GM12892 (cell line): ENCODE measurements at regions not wholly inside any gene's neighbourhood (a gene's known extent, or its start where the extent isn't known, plus 50 kb on each side); places are given as distances from the start of the nearest gene placed in this dataset.

Experiments
- DNase-seq: peaks from one replicate; pipeline ENCODE4 v3.0.0; 2011; ENCODE audit not compliant: insufficient read length
- FAIRE-seq: peaks from 2 replicates; lab custom pipeline; 2011; peaks lifted over from hg19 to GRCh38; lab: Jason Lieb, UNC
- POLR2A ChIP-seq: IDR thresholded peaks from 2 replicates; pipeline ENCODE4 v1.6.1; 2011; ENCODE audit warnings: low read depth, low read length, control low read depth
- POLR2AphosphoS5 ChIP-seq: IDR thresholded peaks from 2 replicates; pipeline ENCODE4 v1.6.1; 2011; ENCODE audit warnings: low read depth, low read length, control low read depth
- TAF1 ChIP-seq: IDR thresholded peaks from 2 replicates; pipeline ENCODE4 v1.6.1; 2011; ENCODE audit warnings: low read depth, mild to moderate bottlenecking, control low read depth, low read length, borderline replicate concordance

DNA sequence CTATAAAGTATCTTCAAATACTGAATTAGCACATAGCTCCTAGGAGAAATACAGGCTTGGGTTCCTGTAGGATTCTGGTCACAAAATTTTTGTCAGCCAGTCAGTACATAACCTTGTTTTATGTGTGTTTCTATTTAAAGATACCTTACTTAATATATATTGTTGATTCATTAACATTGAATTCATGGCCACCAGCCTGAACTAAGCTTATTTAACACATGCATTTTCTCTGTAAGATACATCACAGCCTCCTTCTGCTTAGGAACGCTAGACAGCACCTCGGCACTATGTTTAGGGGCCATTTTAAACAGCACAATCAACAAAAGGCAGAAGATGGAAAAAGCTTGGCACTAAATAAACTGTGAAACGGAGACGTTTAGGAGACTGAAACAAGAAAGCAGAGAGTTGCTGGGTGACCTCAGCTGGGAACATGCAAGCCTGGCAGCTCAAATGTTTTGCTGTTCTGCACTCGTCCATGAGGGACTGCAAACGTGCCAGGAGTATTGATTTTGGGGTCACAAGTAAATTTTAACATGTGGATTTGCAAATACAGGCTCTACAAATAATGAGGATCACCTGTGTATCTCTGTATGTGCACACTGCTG, 432.2 kb upstream of the TPM1 start:
- DNase-seq (no peak), FAIRE-seq (no peak)
- TF ChIP-seq POLR2A (no peak), POLR2AphosphoS5 (no peak), TAF1 (no peak)

DNA sequence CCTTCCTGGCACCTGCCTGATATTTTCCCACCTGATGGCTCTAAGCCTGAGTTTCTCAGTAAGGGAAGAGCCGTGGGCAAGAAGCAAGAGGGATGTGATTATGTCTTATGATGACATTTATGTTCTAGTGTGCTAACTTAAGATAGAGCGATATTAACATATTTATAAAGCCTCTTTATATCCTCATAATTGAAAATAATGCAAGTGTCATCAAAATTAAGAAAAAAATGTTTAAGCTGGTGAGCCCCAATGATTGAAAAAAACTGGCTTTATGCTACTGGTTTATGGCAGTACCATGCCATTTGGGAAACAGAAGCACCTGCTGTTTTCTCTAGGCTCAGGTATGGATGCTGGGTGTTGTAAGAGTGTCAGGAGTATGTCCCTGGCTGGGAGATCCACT, 431.5 kb upstream of the TPM1 start:
- DNase-seq (no peak), FAIRE-seq (no peak)
- no peak for TF ChIP-seq POLR2A
- no peak for TF ChIP-seq POLR2AphosphoS5
- no peak for TF ChIP-seq TAF1

DNA sequence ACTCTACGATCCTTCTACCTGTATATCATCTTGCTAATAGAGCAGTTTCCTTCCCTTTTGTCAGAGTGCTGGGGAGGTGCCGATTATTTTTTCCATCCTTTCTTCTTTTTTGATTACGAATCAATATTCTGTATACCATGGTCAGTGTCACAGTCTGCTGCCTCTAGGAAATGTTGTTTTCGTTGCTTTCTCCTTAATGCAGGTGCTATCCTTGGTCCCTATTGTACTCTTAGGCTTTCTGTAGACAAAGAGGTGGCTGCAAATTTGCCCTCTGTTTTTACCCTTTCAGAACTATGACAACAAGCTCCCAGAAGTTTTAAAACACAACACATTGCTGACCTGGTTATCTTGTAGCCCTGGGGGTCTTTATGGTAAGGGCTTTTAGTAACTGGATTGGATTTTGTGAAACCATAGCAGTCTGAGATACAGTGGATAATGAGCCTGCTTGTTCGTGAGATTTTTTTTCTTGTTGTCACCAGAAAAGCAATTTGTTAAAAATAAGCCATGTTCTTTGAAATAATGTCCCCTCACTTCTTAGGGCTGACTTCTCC, 430.3 kb upstream of the TPM1 start:
- DNase-seq = no peak
- FAIRE-seq = no peak
- TF ChIP-seq POLR2A (no peak), TAF1 (no peak), POLR2AphosphoS5 (no peak)

DNA sequence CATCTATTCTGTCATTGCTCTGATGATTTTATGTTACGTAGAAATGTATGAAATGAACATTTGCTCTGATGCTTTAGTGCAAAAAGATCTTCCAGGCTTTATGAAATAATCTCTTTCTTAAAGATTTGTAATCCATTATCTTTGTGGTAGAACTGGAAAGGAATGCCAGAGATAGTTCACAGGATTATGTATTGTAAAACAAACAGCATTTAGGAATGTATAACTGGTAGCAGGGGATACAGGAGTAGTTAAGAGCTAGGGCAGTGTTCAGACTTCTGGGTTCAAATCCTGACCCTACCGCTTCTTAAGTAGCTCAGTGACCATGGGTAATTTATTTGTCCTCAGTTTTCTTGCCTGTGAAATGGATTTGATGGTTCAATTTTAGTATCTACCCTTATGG, 429.8 kb upstream of the TPM1 start:
- FAIRE-seq (no peak), DNase-seq (no peak)
- TF ChIP-seq TAF1 (no peak), POLR2A (no peak), POLR2AphosphoS5 (no peak)

DNA sequence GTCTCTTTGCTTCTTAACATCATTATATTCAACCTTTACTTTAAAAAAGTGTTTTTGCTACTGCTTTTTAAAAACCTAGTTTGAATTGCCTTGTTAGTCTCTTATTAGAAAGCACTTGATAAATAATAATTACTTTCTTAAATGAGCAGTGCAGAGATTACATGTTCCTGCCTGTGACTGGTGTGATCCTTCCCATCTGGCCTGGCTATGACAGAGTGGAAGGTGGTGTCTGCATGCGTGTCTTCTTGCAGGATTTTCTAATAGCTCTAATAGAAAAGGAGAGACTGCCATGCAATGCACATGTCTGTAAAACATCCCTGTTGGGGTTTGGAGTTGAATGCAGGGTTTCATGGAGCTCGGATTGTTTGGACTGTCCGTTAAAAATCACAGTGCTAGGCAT, 425.8 kb upstream of the TPM1 start:
- TF ChIP-seq TAF1 (no peak), POLR2A (no peak), POLR2AphosphoS5 (no peak)

DNA sequence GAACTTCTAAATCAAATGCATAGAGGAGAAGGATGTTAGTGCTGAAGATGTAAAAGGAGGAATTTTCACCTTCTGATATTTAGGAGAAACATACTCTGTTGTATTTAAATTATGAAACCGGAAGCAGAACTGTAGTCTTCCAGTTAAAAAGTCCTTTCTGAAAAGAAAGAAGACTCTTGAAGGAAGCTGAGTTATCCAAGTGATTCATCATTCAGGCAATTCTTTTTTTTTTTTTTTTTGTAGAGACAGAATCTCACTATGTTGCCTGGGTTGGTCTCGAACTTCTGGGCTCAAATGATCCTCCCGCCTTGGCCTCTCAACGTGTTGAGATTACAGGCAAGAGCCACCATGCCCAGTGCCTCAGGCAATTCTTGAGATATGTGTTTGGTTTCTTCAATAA, 424.8 kb upstream of the TPM1 start:
- no peak for TF ChIP-seq TAF1
- no peak for TF ChIP-seq POLR2AphosphoS5
- TF ChIP-seq POLR2A = no peak
- no peak for DNase-seq
- no peak for FAIRE-seq

More for the DNA sequence above, 425.8 kb upstream of the TPM1 start:
- FAIRE-seq (no peak), DNase-seq (no peak)

DNA sequence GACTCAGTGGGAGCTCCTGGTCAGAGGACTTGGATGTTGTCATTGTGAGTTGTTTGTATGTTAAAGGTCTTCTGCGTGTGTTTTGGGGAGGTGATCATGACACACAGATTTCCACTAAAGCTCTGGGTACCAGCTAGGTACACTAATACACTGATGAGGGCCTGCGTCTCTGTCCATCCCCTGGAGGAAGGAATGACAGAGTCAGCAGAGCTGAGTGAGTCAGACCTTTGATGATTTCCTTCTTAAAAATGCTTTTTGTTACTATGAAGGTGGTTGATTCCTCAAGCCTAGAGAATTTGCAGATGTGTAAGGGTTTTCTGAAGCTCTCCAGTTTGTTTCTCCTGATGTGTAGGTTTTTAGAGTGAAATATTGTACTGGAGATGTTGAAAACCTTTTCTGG, 424.1 kb upstream of the TPM1 start:
- DNase-seq = no peak
- TF ChIP-seq POLR2AphosphoS5 (no peak), TAF1 (no peak), POLR2A (no peak)
- FAIRE-seq = no peak

DNA sequence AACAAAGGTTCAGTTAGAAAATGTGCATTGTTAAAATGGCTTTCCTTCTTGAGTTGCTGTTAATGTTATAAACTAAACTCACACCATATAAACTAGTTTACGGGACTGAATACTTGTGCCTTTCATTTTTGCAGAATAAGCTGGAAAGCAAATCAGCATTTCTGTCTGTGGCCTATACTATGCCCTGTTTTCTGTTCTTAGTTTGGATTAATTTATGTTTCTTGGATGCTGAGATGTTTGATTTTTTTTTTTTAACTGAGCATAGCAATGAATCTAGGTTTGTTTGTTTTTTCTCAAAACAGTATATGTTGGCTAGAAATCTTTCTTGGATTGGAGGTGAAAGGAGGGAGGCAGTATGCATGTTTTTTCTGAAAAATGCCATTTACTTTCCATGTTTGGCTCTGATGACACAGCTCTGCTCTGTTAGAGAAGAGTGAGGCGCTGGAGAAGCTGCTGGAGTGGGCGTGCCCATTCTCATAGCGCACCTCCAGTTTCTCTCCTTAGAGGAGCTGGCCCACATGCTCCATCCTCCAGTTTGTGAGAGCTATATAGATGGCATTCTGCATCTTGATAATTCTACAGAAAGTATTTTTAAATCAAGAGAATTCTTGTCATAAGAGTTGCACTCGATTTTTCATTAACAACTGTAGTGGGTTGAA, 423.6 kb upstream of the TPM1 start:
- FAIRE-seq = no peak
- TF ChIP-seq POLR2AphosphoS5 = no peak
- no peak for TF ChIP-seq POLR2A
- TF ChIP-seq TAF1 = no peak
- no peak for DNase-seq

DNA sequence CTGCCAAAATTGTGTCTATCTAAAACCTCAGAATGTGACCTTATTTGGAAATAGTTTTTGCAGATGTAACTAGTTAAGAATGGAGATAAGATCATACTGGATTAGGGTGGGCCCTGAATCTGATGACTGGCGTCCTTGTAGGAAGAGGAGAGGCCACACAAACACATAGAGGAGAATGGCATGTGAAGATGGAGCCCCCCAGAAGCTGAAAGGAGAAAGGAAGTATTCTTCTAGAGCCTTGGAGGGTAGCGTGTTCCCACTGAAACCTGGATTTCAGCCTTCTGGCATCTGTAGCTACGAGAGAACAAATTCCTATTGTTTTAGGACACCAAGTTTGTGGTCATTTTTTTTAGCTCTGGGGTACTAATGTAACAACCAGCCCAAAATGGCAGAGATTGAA, 423.0 kb upstream of the TPM1 start:
- TF ChIP-seq TAF1 (no peak), POLR2A (no peak), POLR2AphosphoS5 (no peak)
- FAIRE-seq (no peak), DNase-seq (no peak)

DNA sequence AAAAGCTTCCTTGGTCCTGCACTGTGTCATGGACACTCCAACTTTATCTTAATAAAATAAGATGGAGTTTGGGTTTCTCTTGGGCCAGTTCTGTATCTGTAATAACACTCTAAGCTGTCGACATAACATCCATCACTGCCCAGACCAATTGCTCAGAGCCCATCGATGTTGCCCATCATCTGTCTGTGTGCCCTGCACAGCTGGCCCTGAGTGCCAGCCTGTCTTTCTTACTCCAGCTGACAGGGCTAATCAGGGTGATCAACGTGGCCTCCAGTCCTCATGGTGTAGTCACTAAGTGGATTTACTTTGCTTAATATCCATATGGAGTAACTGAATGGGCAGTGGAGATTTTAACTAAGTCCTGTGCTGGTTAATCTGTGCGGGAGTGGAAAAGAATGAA, 419.8 kb upstream of the TPM1 start:
- no peak for DNase-seq
- FAIRE-seq = no peak

DNA sequence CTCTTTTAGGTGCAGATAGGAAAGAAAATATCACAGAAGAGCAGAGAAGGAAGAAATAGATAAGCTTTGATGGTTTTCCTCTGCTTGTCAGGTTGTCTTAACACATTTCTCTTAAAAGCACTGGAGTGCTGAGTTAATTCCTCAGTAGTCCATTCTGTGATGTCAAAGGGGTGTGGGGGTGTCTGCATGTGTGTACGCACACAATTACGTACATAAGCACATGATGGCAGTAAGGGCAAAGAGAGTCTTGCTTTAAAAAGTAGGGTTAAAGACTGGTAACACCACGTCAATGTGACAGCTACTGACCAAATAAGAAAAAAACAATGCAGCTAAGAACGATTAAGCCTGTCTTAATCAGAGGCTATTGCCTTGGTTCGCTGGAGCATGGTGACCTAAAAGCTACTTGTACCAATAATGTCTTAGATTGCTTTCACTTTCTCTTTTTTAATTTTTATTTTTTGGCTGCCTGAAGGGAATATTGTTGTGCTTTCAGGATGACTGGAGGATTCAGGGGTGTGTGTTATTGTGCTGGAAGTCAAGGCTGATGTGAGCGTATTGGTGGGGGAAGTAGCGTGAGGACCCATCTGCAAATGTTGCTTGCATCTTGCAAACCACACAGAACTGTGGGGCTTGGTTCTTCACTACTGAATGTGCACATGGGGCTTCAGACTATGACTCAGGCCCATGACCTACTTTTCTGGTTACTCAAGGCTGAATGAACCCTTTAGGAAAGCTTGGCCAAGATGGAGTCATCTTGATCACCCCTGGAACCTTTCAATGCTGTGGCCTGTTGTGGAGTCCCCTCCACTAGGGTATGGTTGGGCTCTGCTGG, 417.8 kb upstream of the TPM1 start:
- FAIRE-seq (no peak), DNase-seq (no peak)
- TF ChIP-seq POLR2A (no peak), POLR2AphosphoS5 (no peak), TAF1 (no peak)

More for the DNA sequence above, 419.8 kb upstream of the TPM1 start:
- TF ChIP-seq TAF1 (no peak), POLR2A (no peak), POLR2AphosphoS5 (no peak)

DNA sequence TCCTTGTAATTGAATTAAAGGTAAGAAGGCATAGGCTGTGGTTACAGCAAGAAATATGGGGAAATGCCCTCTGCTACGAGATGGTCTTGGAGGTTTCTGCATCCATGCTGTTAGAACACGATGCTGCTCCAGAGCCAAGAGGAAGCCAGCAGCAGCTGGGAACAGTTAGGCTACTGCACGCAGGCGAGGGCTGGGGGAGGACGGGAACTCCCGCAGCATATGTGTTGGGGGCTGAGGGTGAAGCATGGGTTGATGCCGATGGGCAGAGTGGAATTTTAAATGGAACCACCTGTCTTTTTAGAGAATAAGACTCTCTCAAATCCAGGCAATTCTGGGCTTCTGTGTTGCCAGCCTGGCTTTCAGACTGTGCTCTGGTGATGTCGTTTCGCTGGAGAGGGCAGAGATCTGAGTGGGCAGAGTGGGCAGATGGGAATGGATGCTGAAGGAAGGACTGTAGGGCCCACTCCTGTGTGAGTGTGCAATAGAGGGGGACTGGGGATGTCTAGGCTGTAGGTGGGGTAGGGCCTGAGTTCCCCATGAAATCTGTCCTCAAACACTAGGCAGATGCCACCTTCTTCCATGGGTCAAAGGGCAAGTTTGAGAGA, 417.0 kb upstream of the TPM1 start:
- no peak for FAIRE-seq
- no peak for DNase-seq
- no peak for TF ChIP-seq POLR2AphosphoS5
- no peak for TF ChIP-seq POLR2A
- no peak for TF ChIP-seq TAF1
